K562 (cell line): ENCODE measurements at regions not wholly inside any gene's neighbourhood (a gene's known extent, or its start where the extent isn't known, plus 50 kb on each side); places are given as distances from the start of the nearest gene placed in this dataset.

Experiments used
- U2AF2 ChIP-seq: fragments of 200-400 bp; formaldehyde crosslinking; optimal IDR thresholded peaks from 2 replicates; pipeline ENCODE3; 2017; ENCODE audit warnings: low read depth, mild to moderate bottlenecking, low read length
- TF ChIP-seq, protein P1 (sequence below), 3 experiments: IDR thresholded peaks in 2 of 3; conservative IDR thresholded peaks in 1 of 3; 2 replicates each; pipeline ENCODE4 v1.5.1; 2011 to 2012; ENCODE audit warnings: low read length in 3 of 3, mild to moderate bottlenecking in 3 of 3, control low read depth in 2 of 3, improper control_type of control experiment in 1 of 3, inconsistent platforms in 1 of 3, low read depth in 1 of 3, mixed read lengths in 1 of 3, moderate library complexity in 1 of 3; ENCODE audit not compliant: insufficient read depth in 2 of 3

DNA sequence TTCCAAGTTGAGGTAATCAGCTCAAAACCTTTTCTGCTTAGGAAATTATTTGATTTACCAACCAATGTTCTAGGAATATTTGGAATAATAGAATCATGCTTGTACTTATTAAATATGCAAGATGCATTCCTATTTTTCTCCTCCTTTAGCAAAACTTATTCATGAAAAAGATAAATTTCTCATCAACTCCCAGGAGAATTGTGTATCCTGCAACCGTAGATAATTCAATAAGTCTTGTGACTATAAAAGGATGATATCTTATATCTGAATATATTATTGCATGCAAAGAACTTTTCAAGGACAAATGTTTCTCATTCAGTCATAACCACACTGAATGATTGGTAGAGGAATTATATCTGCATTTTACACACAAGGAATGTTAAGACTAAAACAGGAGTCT, 84.9 kb upstream of the CCNG1 start:
- TF ChIP-seq, protein P1, sequence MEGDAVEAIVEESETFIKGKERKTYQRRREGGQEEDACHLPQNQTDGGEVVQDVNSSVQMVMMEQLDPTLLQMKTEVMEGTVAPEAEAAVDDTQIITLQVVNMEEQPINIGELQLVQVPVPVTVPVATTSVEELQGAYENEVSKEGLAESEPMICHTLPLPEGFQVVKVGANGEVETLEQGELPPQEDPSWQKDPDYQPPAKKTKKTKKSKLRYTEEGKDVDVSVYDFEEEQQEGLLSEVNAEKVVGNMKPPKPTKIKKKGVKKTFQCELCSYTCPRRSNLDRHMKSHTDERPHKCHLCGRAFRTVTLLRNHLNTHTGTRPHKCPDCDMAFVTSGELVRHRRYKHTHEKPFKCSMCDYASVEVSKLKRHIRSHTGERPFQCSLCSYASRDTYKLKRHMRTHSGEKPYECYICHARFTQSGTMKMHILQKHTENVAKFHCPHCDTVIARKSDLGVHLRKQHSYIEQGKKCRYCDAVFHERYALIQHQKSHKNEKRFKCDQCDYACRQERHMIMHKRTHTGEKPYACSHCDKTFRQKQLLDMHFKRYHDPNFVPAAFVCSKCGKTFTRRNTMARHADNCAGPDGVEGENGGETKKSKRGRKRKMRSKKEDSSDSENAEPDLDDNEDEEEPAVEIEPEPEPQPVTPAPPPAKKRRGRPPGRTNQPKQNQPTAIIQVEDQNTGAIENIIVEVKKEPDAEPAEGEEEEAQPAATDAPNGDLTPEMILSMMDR (IDR thresholded peaks at IDR 0.05 in 2 of 3, conservative IDR thresholded peaks at IDR 0.05 in 1 of 3; ENCODE audit: insufficient read depth in 2 of 3, low read depth in 1 of 3, low read length in 3 of 3): no peak
- no peak for TF ChIP-seq U2AF2
